BE2C (cell line): ENCODE measurements at regions not wholly inside any gene's neighbourhood (a gene's known extent, or its start where the extent isn't known, plus 50 kb on each side); places are given as distances from the start of the nearest gene placed in this dataset.

Experiments
- DNase-seq: peaks from one replicate; pipeline ENCODE4 v3.0.0-alpha.2; 2020
- H3K27me3 ChIP-seq: fragments of 250-450 bp; sonication (Bioruptor Pico); 2 replicates; pipeline ENCODE4 v1.5.1; 2020; ENCODE audit warnings: mild to moderate bottlenecking
- H3K36me3 ChIP-seq: fragments of 250-450 bp; sonication (Bioruptor Pico); 2 replicates; pipeline ENCODE4 v1.5.1; 2020; ENCODE audit warnings: mild to moderate bottlenecking
- H3K4me1 ChIP-seq: fragments of 250-450 bp; sonication (Bioruptor Pico); 2 replicates; pipeline ENCODE4 v1.5.1; 2020
- H3K4me3 ChIP-seq: 2 replicates; pipeline ENCODE4 v1.5.1; 2011; ENCODE audit warnings: low read depth, low read length
- H3K9me3 ChIP-seq: fragments of 250-450 bp; sonication (Bioruptor Pico); 2 replicates; pipeline ENCODE4 v1.5.1; 2020
- CTCF ChIP-seq: IDR thresholded peaks from 2 replicates; pipeline ENCODE4 v1.5.1; 2012; ENCODE audit warnings: mild to moderate bottlenecking, low read depth, low read length

- no peaks in the 10 kb centered on the region for H3K36me3 ChIP-seq
- DNase-seq = no peak
- TF ChIP-seq CTCF = no peak
- no peaks in the 10 kb centered on the region for H3K9me3 ChIP-seq
- H3K27me3 ChIP-seq = no peaks in the 10 kb centered on the region
- no peak overlapping the region for H3K4me3 ChIP-seq
- no peaks in the 10 kb centered on the region; the same call in 1 of the 2 replicates for H3K4me1 ChIP-seq
Measured at GRCh38 chr21:22132358-22133071, 1134.3 kb downstream of the NCAM2 start.

- no peaks in the 10 kb centered on the region; the same call in 1 of the 2 replicates for H3K4me1 ChIP-seq
- no peak for DNase-seq
- no peak overlapping the region for H3K4me3 ChIP-seq
- no peak for TF ChIP-seq CTCF
- H3K27me3 ChIP-seq = no peaks in the 10 kb centered on the region
- no peaks in the 10 kb centered on the region for H3K36me3 ChIP-seq
- no peaks in the 10 kb centered on the region for H3K9me3 ChIP-seq
Measured at GRCh38 chr21:22136740-22137139, 1138.5 kb downstream of the NCAM2 start.

- H3K4me3 ChIP-seq = no peak overlapping the region
- no peak for TF ChIP-seq CTCF
- H3K27me3 ChIP-seq = no peaks in the 10 kb centered on the region
- no peaks in the 10 kb centered on the region; the same call in 1 of the 2 replicates for H3K4me1 ChIP-seq
- H3K9me3 ChIP-seq = no peaks in the 10 kb centered on the region
- no peaks in the 10 kb centered on the region for H3K36me3 ChIP-seq
- DNase-seq = no peak
Measured at GRCh38 chr21:22138297-22139016, 1140.2 kb downstream of the NCAM2 start.

- Histone ChIP-seq H3K27me3 (no peaks in the 10 kb centered on the region), H3K9me3 (no peaks in the 10 kb centered on the region), H3K4me3 (no peak overlapping the region), H3K36me3 (no peaks in the 10 kb centered on the region), H3K4me1 (no peaks in the 10 kb centered on the region)
- no peak for DNase-seq
- no peak for TF ChIP-seq CTCF
Measured at GRCh38 chr21:22145545-22145944, 1147.3 kb downstream of the NCAM2 start.

- no peak for DNase-seq
- no peak for TF ChIP-seq CTCF
- no peaks in the 10 kb centered on the region for H3K4me1 ChIP-seq
- H3K4me3 ChIP-seq = no peak overlapping the region
- H3K27me3 ChIP-seq = no peaks in the 10 kb centered on the region
- H3K36me3 ChIP-seq = no peaks in the 10 kb centered on the region
- H3K9me3 ChIP-seq = no peaks in the 10 kb centered on the region
Measured at GRCh38 chr21:22154579-22155274, 1156.5 kb downstream of the NCAM2 start.
